ENCODE measurements at regions not wholly inside any gene's neighbourhood (a gene's known extent, or its start where the extent isn't known, plus 50 kb on each side); places are given as distances from the start of the nearest gene placed in this dataset.
"Not testable (repeated sequence)": the region's sequence is repeated elsewhere in the genome, so short reads cannot be mapped to it uniquely, and the experiment has no call there.

- Mint-ChIP-seq H3K4me1 (no peaks in the 10 kb centered on the region), H3K9me3 (no peaks in the 10 kb centered on the region), H3K4me3 (peak overlapping the region in 1 of 4 donors; percentile 37), H3K27ac (peak overlapping the region in 1 of 3 donors; percentile 38), H3K27me3 (peaks cover 3% of the 10 kb centered on the region), H3K36me3 (peaks cover 2% of the 10 kb centered on the region)
These were observed 101.5 kb downstream of the TAF11L14 start for GRCh38 chr5:17735761-17736160.

- H3K27me3 Mint-ChIP-seq: peaks cover 3% of the 10 kb centered on the region
- no peaks in the 10 kb centered on the region for H3K4me1 Mint-ChIP-seq
- H3K36me3 Mint-ChIP-seq: peaks cover 4% of the 10 kb centered on the region
- no peak overlapping the region for H3K4me3 Mint-ChIP-seq
- H3K9me3 Mint-ChIP-seq: peaks cover 0 to 2% (median 2%) of the 10 kb centered on the region in 3 donors
- H3K27ac Mint-ChIP-seq: no peak overlapping the region
These were observed 102.8 kb downstream of the TAF11L14 start for GRCh38 chr5:17737092-17737491.

DNA sequence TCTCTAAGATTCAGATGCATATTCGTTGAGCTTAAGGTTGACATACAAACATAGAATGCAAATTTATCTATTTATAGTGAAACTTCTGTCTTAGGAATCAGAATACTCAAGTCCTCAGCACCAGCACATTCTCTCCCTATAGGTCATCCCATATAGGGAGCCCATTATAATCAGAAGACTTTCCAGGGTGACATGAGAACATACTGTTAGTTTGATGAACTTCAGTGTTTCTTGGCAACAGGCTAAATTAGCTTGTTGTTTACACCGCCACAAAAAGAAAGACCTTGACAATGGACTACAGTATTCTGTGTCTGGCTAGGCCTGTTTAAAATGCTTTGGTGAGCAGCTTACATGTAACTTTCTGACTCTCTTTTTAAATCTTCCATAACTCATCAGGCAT is 104.2 kb downstream of the TAF11L14 start:
- H3K9me3 Mint-ChIP-seq: peaks cover 0 to 2% (median 2%) of the 10 kb centered on the region in 3 donors
- H3K36me3 Mint-ChIP-seq: peaks cover 4% of the 10 kb centered on the region
- H3K27me3 Mint-ChIP-seq: peaks cover 5% of the 10 kb centered on the region
- H3K4me3 Mint-ChIP-seq: no peak overlapping the region
- no peak overlapping the region for H3K27ac Mint-ChIP-seq
- no peaks in the 10 kb centered on the region for H3K4me1 Mint-ChIP-seq

DNA sequence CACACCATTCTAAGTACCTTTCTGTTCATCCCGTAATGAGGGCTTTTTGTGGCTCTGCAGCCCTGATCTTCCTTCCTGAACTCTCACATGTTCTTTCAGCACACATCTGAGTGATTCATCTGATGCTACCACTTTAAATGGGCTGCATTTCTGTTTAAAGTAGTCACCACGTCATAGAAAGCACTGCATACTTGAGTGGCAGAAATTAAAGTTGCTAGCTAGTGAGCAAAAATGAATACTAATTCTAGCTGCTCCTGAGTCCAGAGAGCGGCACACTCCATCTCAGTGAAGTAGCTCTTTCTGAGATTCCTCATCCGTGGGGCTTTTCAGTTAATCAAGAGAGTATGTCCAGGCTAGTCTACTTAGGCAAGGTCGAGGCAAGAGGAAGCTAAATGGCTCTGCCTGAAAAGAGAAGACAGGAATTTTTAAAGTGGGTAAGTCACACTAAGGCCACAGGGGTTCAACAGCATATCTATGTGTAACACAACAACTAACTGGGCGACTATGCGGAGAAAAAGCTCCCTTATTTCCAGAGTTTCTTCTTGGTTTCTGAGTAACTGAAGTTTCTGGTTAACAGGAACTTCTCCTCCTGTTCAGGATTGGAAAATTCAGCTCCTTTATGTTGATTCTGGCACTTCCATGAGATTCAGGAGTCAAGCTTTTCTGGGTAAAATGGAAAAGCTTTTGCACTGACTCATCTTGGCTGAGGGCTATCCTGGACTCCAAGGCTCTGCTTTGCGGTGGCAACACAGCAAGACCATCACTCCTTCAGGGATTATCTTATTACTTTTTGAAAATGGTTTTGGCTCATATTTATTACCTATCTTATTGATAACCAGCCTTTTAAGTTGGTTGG is 109.5 kb downstream of the TAF11L14 start:
- Mint-ChIP-seq H3K4me1 (no peaks in the 10 kb centered on the region), H3K9me3 (peaks cover 0 to 2% (median 2%) of the 10 kb centered on the region in 3 donors), H3K27me3 (peaks cover 3% of the 10 kb centered on the region), H3K27ac (no peak overlapping the region), H3K4me3 (no peak overlapping the region), H3K36me3 (peaks cover 2% of the 10 kb centered on the region)

DNA sequence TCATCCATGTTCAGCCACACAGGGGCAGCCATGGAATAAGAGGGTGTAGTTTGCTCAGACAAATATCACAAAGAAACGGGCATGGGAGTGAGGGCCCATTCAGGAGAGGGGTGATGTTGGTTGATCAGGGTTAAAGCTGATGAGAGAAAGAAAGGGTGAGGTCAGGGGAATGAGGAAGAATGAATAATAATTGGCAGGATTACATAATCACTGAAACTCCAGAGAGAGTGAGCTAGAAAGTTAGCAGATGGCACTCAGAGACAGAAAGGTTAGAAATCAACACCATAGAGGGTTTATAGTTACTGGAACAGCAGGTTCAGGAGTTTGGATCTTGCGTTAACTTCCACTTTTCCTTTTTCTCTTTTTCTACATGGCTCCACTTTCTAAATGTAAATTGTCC is 113.9 kb downstream of the TAF11L14 start:
- no peaks in the 10 kb centered on the region for H3K4me1 Mint-ChIP-seq
- H3K27me3 Mint-ChIP-seq: peaks cover 2% of the 10 kb centered on the region
- H3K9me3 Mint-ChIP-seq: no peaks in the 10 kb centered on the region
- no peaks in the 10 kb centered on the region for H3K36me3 Mint-ChIP-seq
- no peak overlapping the region for H3K27ac Mint-ChIP-seq
- no peak overlapping the region for H3K4me3 Mint-ChIP-seq

GRCh38 chr5:17748941-17749340 is 114.7 kb downstream of the TAF11L14 start:
- H3K4me3 Mint-ChIP-seq: no peak overlapping the region
- H3K36me3 Mint-ChIP-seq: no peaks in the 10 kb centered on the region
- no peaks in the 10 kb centered on the region for H3K4me1 Mint-ChIP-seq
- no peaks in the 10 kb centered on the region for H3K27me3 Mint-ChIP-seq
- H3K27ac Mint-ChIP-seq: peak overlapping the region in 1 of 3 donors; percentile 7
- no peaks in the 10 kb centered on the region for H3K9me3 Mint-ChIP-seq

- not testable (repeated sequence) for H3K27ac Mint-ChIP-seq, H3K4me1 Mint-ChIP-seq, H3K9me3 Mint-ChIP-seq, H3K4me3 Mint-ChIP-seq, H3K27me3 Mint-ChIP-seq, H3K36me3 Mint-ChIP-seq
These were observed 121.1 kb downstream of the TAF11L14 start for GRCh38 chr5:17755406-17755805.

DNA sequence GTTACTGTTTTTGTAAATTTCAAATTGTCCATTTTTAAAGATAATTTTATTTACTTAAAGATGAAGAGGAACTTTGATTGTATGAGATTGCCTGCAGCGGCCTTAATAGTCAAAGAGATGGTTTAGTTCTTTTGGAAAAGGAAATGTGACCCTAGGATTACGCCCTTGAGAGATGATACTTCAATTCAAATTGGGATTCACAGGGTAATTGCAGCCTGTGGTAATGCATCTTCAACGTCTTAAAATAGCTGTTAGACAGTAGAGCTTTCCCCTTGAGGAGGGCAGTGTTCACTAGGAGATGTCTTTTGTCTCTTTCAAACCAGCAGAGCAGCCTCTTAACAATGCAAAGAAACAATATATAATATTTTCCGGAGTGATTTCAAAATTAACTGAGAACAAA is 127.1 kb downstream of the TAF11L14 start:
- Mint-ChIP-seq H3K27me3 (no peaks in the 10 kb centered on the region), H3K4me3 (no peak overlapping the region), H3K27ac (no peak overlapping the region), H3K36me3 (no peaks in the 10 kb centered on the region), H3K4me1 (peaks cover 0 to 2% (median 0%) of the 10 kb centered on the region in 3 donors), H3K9me3 (peaks cover 0 to 4% (median 0%) of the 10 kb centered on the region in 3 donors)

DNA sequence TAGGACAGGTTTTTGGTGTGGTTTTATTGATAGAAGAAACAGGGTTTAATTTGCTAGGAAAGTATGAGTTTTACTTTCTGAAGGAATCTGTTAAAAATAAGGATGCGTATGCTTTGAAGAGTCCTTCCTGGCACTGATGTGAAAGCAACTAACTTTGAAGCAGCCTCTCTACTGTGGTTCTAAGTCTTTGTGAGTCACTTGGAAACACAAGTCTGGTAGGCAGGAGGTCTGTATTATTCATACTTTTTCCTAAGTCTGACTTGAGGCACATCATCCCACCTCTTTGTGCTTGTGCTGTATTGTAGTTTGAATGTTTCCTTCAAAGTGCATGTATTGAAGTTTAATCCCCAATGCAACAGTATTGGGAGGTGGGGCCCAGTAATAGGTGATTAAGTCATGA is 129.0 kb downstream of the TAF11L14 start:
- Mint-ChIP-seq H3K27me3 (peaks cover 1% of the 10 kb centered on the region), H3K4me3 (no peak overlapping the region), H3K9me3 (peaks cover 0 to 3% (median 2%) of the 10 kb centered on the region in 3 donors), H3K36me3 (no peaks in the 10 kb centered on the region), H3K27ac (no peak overlapping the region), H3K4me1 (peaks cover 0 to 2% (median 0%) of the 10 kb centered on the region in 3 donors)

GRCh38 chr5:17766031-17766430 is 131.8 kb downstream of the TAF11L14 start:
- peaks cover 0 to 3% (median 2%) of the 10 kb centered on the region in 3 donors for H3K9me3 Mint-ChIP-seq
- peaks cover 1% of the 10 kb centered on the region for H3K27me3 Mint-ChIP-seq
- H3K4me3 Mint-ChIP-seq: no peak overlapping the region
- no peak overlapping the region for H3K27ac Mint-ChIP-seq
- peaks cover 0 to 2% (median 0%) of the 10 kb centered on the region in 3 donors for H3K4me1 Mint-ChIP-seq
- H3K36me3 Mint-ChIP-seq: no peaks in the 10 kb centered on the region

GRCh38 chr5:17769277-17769676 is 135.0 kb downstream of the TAF11L14 start:
- no peaks in the 10 kb centered on the region for H3K36me3 Mint-ChIP-seq
- peaks cover 0 to 2% (median 0%) of the 10 kb centered on the region in 3 donors for H3K4me1 Mint-ChIP-seq
- peaks cover 1% of the 10 kb centered on the region for H3K27me3 Mint-ChIP-seq
- no peak overlapping the region for H3K4me3 Mint-ChIP-seq
- peaks cover 0 to 3% (median 0%) of the 10 kb centered on the region in 3 donors for H3K9me3 Mint-ChIP-seq
- no peak overlapping the region for H3K27ac Mint-ChIP-seq

DNA sequence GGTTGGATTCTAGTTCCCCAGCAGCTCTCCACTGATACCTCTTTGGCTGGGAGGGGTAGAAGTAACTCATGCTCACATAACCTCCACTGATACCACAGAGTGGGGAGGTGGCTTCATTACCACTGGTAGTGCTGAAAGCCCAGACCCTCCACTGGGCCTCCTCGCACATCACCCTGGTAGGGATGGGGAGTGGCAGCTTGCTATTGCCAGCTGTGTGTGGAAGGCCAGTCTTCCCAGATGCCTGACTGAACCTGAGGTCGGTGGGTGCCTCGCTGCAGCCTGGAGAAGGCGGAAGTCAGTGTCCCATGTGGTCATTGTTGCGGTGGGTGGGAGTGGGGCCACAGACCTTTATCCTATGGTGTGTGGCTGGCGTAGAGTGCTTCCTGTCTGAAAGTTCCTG is 138.0 kb downstream of the TAF11L14 start:
- Mint-ChIP-seq H3K4me1 (no peaks in the 10 kb centered on the region), H3K27me3 (no peaks in the 10 kb centered on the region), H3K4me3 (no peak overlapping the region), H3K36me3 (no peaks in the 10 kb centered on the region), H3K9me3 (no peaks in the 10 kb centered on the region), H3K27ac (no peak overlapping the region)

GRCh38 chr5:17785774-17786173 is 151.5 kb downstream of the TAF11L14 start:
- no peaks in the 10 kb centered on the region for H3K4me1 Mint-ChIP-seq
- H3K4me3 Mint-ChIP-seq: no peak overlapping the region
- H3K27ac Mint-ChIP-seq: no peak overlapping the region
- H3K36me3 Mint-ChIP-seq: no peaks in the 10 kb centered on the region
- no peaks in the 10 kb centered on the region for H3K27me3 Mint-ChIP-seq
- H3K9me3 Mint-ChIP-seq: peaks cover 0 to 2% (median 0%) of the 10 kb centered on the region in 3 donors

- Mint-ChIP-seq H3K36me3 (no peaks in the 10 kb centered on the region), H3K9me3 (peaks cover 0 to 2% (median 0%) of the 10 kb centered on the region in 3 donors), H3K4me1 (no peaks in the 10 kb centered on the region), H3K27ac (no peak overlapping the region), H3K4me3 (no peak overlapping the region), H3K27me3 (no peaks in the 10 kb centered on the region)
These were observed 154.1 kb downstream of the TAF11L14 start for GRCh38 chr5:17788351-17788750.

DNA sequence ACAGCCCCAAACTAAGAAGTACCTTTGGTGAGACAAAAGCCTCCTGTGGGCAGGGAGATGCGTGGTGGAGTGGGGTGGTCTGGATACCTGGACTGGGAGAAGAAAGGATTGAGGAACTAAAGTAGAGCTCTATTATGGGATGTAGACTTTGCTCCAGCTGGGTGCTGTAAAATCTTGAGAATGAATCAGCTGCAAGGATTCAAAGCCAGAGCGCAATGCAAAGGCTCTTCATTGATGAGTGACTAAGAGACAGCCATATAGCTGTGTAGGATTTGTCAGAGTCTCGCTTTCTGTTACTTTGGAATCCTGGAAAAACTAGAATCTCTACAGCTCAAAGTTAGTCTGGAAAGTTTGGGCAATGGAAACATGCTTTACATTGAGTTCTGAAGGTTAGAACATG is 159.9 kb downstream of the TAF11L14 start:
- Mint-ChIP-seq H3K27me3 (peaks cover 1% of the 10 kb centered on the region), H3K9me3 (peaks cover 0 to 2% (median 0%) of the 10 kb centered on the region in 3 donors), H3K27ac (no peak overlapping the region), H3K4me3 (no peak overlapping the region), H3K36me3 (no peaks in the 10 kb centered on the region), H3K4me1 (no peaks in the 10 kb centered on the region)

DNA sequence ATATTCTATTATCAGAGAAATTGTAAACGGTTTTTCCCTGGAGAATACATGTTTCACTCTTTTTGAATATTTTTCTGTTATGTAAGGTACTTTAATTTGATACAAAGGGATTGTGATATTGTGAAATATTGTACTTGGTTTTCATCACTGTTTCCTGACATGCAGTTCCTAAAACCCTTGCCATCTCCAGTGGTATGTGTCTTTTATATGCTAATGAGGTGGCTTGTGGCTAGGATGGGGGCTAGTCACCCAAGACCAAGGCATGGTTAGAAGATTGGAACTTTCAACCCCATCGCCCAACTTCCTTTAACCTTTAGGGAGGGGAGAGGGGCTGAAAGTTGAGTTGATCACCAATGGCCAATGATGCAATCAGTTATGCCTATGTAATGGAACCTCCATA is 160.6 kb downstream of the TAF11L14 start:
- Mint-ChIP-seq H3K4me3 (no peak overlapping the region), H3K9me3 (peaks cover 0 to under 1% (median 0%) of the 10 kb centered on the region in 3 donors), H3K4me1 (no peaks in the 10 kb centered on the region), H3K36me3 (no peaks in the 10 kb centered on the region), H3K27me3 (peaks cover 2% of the 10 kb centered on the region), H3K27ac (no peak overlapping the region)
